Adipocyte (in vitro differentiated cells): ENCODE measurements at regions not wholly inside any gene's neighbourhood (a gene's known extent, or its start where the extent isn't known, plus 50 kb on each side); places are given as distances from the start of the nearest gene placed in this dataset.

ENCODE experiments used
- DNase-seq: peaks from one replicate; pipeline ENCODE4 v3.0.0-alpha.2; 2015; ENCODE audit warnings: low read depth
- H3K27me3 ChIP-seq: replicated peaks from 2 replicates; pipeline ENCODE4 v1.7.0; 2013; ENCODE audit warnings: mild to moderate bottlenecking, low read length, moderate library complexity; ENCODE audit not compliant: control insufficient read depth, insufficient read depth
- H3K36me3 ChIP-seq: 2 replicates; pipeline ENCODE4 v1.7.0; 2013; ENCODE audit warnings: low read length, mild to moderate bottlenecking, moderate library complexity; ENCODE audit not compliant: control insufficient read depth, insufficient read depth, severe bottlenecking
- H3K4me1 ChIP-seq: 2 replicates; pipeline ENCODE4 v1.7.0; 2013; ENCODE audit warnings: mild to moderate bottlenecking, low read length, moderate library complexity; ENCODE audit not compliant: control insufficient read depth, insufficient read depth
- H3K4me3 ChIP-seq: 2 replicates; pipeline ENCODE4 v1.7.0; 2013; ENCODE audit warnings: mild to moderate bottlenecking, low read length, moderate library complexity
- H3K9ac ChIP-seq: 2 replicates; pipeline ENCODE4 v1.7.0; 2013; ENCODE audit warnings: mild to moderate bottlenecking, low read length, moderate library complexity
- H3K9me3 ChIP-seq: 2 replicates; pipeline ENCODE4 v1.7.0; 2013; ENCODE audit warnings: mild to moderate bottlenecking, low read length, moderate library complexity; ENCODE audit not compliant: control insufficient read depth

DNA sequence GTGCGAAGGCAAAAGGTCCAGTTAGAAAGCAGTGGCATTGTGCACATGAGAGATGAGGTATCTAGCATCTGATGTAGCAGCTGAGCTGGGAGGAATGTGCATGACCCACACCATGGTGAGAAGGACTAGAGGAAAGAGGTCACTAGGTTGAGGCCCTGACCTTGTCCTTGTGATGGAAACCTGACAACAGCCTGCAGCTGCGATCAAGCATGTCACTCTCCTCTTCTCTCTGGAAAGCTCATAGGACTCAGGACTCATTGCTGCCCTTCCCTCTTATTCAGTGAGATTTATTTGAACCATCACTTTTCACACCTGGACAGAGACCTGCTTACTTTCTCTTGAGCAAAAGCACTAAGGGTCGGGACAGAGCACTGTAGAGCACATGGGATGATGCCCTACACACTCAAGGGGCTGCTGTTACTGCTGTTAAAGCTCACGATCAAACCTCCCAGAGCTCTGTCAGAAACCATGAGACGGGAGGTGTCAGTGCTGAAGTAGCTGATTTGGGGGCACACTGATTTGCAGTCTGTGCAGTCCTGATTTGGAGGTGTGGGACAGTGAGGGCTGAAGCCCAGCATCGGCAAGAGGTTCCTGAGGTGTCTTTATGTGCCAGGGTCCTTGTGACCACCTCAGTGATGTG, 104.3 kb downstream of the VPREB1 start:
- peaks cover 81% of the 10 kb centered on the region for H3K27me3 ChIP-seq
- H3K9me3 ChIP-seq = no peaks in the 10 kb centered on the region
- H3K4me3 ChIP-seq = no peak overlapping the region
- H3K4me1 ChIP-seq = no peaks in the 10 kb centered on the region
- no peak overlapping the region for H3K9ac ChIP-seq
- DNase-seq = no peak
- no peaks in the 10 kb centered on the region for H3K36me3 ChIP-seq

- Histone ChIP-seq H3K9ac (no peak overlapping the region), H3K27me3 (peaks cover 81% of the 10 kb centered on the region), H3K9me3 (no peaks in the 10 kb centered on the region), H3K4me1 (no peaks in the 10 kb centered on the region), H3K36me3 (no peaks in the 10 kb centered on the region), H3K4me3 (no peak overlapping the region)
- DNase-seq = no peak
Observed at GRCh38 chr22:22349455-22349836, 104.9 kb downstream of the VPREB1 start.

DNA sequence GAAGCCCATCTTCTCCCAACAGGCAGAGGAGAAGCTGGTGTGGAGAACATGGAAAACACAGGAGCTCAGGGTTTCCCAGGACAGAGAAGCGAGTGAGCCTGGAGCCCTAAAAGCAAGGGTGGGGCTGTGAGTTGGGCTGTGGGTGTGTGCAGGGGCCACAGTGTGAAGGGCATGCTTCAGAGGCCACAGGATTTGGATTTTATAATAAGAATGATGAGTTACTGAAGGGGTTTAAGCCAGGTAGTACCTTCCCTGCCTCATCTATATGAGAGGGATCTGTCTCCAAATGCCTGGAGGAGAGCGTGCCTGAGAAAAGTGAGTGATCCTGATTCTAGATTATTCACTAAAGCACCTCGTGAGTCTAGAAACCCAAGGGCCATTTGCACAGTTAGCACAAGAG, 106.8 kb downstream of the VPREB1 start:
- H3K4me3 ChIP-seq = no peak overlapping the region
- DNase-seq = no peak
- no peak overlapping the region for H3K9ac ChIP-seq
- H3K9me3 ChIP-seq = no peaks in the 10 kb centered on the region
- no peaks in the 10 kb centered on the region for H3K4me1 ChIP-seq
- peaks cover 86% of the 10 kb centered on the region for H3K27me3 ChIP-seq
- no peaks in the 10 kb centered on the region for H3K36me3 ChIP-seq

DNA sequence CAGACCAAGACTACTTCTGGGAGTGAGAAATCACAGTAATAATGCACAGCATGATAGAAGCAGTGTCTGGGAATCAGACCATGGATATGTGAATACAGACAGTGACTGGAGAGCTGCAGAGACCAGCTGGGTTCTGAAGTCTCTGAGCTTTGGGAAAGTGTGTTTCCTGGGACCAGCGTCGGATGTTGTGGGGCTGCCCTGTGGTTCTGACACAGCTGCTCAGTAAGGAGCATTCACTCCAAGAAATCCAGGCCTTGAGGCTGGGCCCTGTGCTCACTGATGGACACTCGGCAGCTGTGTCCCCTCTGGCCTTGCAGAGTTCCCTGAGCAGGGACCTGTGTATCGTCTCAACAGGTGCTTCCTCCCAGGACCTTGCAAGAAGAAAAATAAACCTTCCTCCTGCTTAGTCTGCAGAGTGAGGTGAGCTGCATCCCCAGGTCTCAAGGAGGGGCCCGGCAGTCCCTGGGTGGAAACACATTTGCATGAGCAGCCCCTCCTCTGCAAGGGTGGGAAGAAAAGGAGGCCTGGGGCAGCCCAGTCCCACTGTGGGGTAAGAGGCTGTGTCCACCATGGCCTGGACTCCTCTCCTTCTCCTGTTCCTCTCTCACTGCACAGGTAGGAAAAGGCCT, 107.9 kb downstream of the VPREB1 start:
- H3K4me1 ChIP-seq = no peaks in the 10 kb centered on the region
- no peak overlapping the region for H3K4me3 ChIP-seq
- peaks cover 86% of the 10 kb centered on the region for H3K27me3 ChIP-seq
- no peak overlapping the region for H3K9ac ChIP-seq
- no peak for DNase-seq
- no peaks in the 10 kb centered on the region for H3K9me3 ChIP-seq
- no peaks in the 10 kb centered on the region for H3K36me3 ChIP-seq

- Histone ChIP-seq H3K36me3 (no peaks in the 10 kb centered on the region), H3K9me3 (no peaks in the 10 kb centered on the region), H3K9ac (no peak overlapping the region), H3K27me3 (peaks cover 68% of the 10 kb centered on the region), H3K4me1 (no peaks in the 10 kb centered on the region), H3K4me3 (no peak overlapping the region)
- DNase-seq = no peak
Observed at GRCh38 chr22:22355096-22355834, 110.7 kb downstream of the VPREB1 start.

DNA sequence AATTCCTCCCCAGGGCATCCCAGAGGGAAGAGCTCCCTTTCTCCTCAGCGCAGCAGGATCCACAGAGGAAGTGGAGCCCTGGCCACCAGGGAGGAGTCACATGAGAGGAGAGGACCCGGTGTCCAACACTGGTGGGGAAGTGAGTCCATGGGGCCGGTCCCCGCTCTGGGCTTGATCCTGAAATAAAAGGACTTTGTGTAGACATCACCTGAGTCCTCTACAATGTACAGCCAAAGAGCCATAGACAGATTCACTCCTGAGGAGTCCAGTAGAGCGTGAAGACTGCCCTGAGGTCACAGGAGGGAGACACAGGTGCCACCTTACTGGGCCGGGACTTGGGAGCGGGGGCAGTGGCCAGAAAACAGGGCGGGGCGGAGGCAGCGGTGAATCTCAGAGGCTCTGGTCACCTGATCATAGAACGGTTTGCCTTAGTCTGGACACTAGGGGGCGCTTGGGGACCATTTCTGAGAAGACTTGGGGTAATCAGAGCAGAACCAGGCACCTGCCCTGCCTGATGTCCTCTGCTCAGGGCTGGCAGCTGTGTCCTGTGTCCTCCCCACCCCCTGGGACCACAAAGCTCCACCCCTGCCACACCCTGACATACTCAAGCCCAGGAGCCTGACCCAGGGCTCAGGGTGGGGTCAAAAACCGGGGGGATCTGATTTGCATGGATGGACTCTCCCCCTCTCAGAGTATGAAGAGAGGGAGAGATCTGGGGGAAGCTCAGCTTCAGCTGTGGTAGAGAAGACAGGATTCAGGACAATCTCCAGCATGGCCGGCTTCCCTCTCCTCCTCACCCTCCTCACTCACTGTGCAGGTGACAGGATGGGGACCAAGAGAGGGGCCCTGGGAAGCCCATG, 112.7 kb downstream of the VPREB1 start:
- Histone ChIP-seq H3K36me3 (no peaks in the 10 kb centered on the region), H3K9ac (no peak overlapping the region), H3K9me3 (no peaks in the 10 kb centered on the region), H3K27me3 (peaks cover 48% of the 10 kb centered on the region), H3K4me3 (no peak overlapping the region), H3K4me1 (no peaks in the 10 kb centered on the region)
- DNase-seq = peak; percentile 39

DNA sequence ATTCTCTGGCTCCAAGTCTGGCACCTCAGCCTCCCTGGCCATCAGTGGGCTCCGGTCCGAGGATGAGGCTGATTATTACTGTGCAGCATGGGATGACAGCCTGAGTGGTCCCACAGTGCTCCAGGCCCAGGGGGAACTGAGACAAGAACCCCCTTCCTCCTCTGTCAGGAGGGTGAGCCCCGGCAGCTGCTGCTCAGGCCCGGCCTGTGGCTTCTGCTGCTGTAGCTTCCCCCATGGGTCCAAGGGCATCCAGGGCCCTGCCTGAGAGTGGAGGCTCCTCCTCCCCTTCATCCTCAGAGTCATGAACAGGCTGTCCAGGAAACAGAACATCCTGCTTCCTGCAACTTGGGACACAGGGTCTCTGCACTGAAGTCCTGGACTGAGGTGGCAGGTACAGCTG, 113.6 kb downstream of the VPREB1 start:
- H3K36me3 ChIP-seq = no peaks in the 10 kb centered on the region
- peaks cover 49% of the 10 kb centered on the region for H3K27me3 ChIP-seq
- DNase-seq = no peak
- H3K4me3 ChIP-seq = no peak overlapping the region
- H3K4me1 ChIP-seq = no peaks in the 10 kb centered on the region
- H3K9me3 ChIP-seq = no peaks in the 10 kb centered on the region
- H3K9ac ChIP-seq = no peak overlapping the region

DNA sequence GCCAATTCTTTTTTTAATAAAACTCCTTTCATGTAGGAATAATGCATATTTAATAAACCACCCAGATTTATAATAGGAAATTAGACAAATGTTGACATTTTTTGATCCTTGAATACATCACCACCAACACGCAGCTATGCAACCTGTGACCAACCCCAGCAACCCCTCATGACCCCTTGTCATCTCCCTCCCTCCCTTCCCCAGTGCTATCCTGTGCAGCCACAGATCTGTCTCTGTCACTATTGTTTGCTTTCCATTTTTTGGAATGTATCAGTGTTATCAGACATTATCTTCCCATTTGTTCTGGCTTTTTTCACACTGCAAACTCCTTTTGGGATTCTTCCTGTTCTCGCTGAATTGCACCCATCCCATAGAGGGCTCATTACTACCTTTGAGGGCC, 114.1 kb downstream of the VPREB1 start:
- H3K9me3 ChIP-seq = no peaks in the 10 kb centered on the region
- no peaks in the 10 kb centered on the region for H3K4me1 ChIP-seq
- DNase-seq = no peak
- peaks cover 51% of the 10 kb centered on the region for H3K27me3 ChIP-seq
- no peak overlapping the region for H3K9ac ChIP-seq
- no peak overlapping the region for H3K4me3 ChIP-seq
- H3K36me3 ChIP-seq = no peaks in the 10 kb centered on the region

DNA sequence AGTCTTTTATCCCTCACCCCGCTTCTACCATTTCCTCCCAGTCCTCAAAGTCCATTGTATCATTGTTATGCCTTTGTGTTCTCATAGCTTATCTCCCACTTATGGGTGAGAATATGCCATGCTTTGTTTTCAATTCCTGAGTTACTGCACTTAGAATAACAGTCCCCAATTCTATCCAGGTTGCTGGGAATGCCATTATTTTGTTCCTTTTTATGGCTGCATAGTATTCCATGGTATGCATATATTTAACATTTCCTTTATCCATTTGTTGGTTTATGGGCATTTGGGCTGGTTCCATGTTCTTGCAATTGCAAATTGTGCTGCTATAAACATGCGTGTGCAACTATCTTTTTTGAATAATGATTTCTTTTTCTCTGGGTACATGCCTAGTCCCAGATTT, 114.9 kb downstream of the VPREB1 start:
- peaks cover 51% of the 10 kb centered on the region for H3K27me3 ChIP-seq
- H3K9ac ChIP-seq = no peak overlapping the region
- H3K36me3 ChIP-seq = no peaks in the 10 kb centered on the region
- no peaks in the 10 kb centered on the region for H3K4me1 ChIP-seq
- H3K4me3 ChIP-seq = no peak overlapping the region
- H3K9me3 ChIP-seq = no peaks in the 10 kb centered on the region
- DNase-seq = no peak

- H3K9ac ChIP-seq = no peak overlapping the region
- H3K4me1 ChIP-seq = no peaks in the 10 kb centered on the region
- no peaks in the 10 kb centered on the region for H3K9me3 ChIP-seq
- no peaks in the 10 kb centered on the region for H3K36me3 ChIP-seq
- no peak overlapping the region for H3K4me3 ChIP-seq
- H3K27me3 ChIP-seq = peaks cover 46% of the 10 kb centered on the region
- no peak for DNase-seq
Observed at GRCh38 chr22:22360014-22360413, 115.4 kb downstream of the VPREB1 start.

- H3K4me1 ChIP-seq = no peaks in the 10 kb centered on the region
- no peaks in the 10 kb centered on the region for H3K9me3 ChIP-seq
- peaks cover 48% of the 10 kb centered on the region for H3K27me3 ChIP-seq
- H3K4me3 ChIP-seq = no peak overlapping the region
- no peak overlapping the region for H3K9ac ChIP-seq
- no peaks in the 10 kb centered on the region for H3K36me3 ChIP-seq
- no peak for DNase-seq
Observed at GRCh38 chr22:22362311-22362710, 117.7 kb downstream of the VPREB1 start.
